CD14-positive monocyte (primary cell): ENCODE measurements at regions not wholly inside any gene's neighbourhood (a gene's known extent, or its start where the extent isn't known, plus 50 kb on each side); places are given as distances from the start of the nearest gene placed in this dataset.

Experiments
- DNase-seq, 3 donors: peaks; one replicate each; pipeline ENCODE4 v3.0.0-alpha.2; 2011 to 2022
- H2AFZ ChIP-seq: 2 replicates; pipeline ENCODE4 v1.6.0; 2012; ENCODE audit warnings: mild to moderate bottlenecking, low read depth, low read length, inconsistent platforms; ENCODE audit not compliant: insufficient read depth, poor library complexity, severe bottlenecking
- H3K27ac ChIP-seq, 2 donors: 1 replicate in 1 of 2; 2 replicates in 1 of 2; pipeline ENCODE4 v1.5.1; 2012 to 2013; ENCODE audit warnings: low read length in 2 of 2, control low read depth in 1 of 2, inconsistent platforms in 1 of 2, low read depth in 1 of 2, mild to moderate bottlenecking in 1 of 2
- H3K27me3 ChIP-seq, 2 donors: one replicate each; pipeline versions ENCODE4 v1.6.0 to v1.6.1; 2011 to 2013; ENCODE audit warnings: low read length in 2 of 2; ENCODE audit not compliant: control insufficient read depth in 2 of 2, insufficient read depth in 2 of 2
- H3K36me3 ChIP-seq, 2 donors: replicated peaks in 1 of 2; 1 replicate in 1 of 2; 2 replicates in 1 of 2; pipeline versions ENCODE4 v1.5.1 to v1.6.1; 2012 to 2013; ENCODE audit warnings: low read length in 2 of 2, control low read depth in 1 of 2, inconsistent platforms in 1 of 2, mild to moderate bottlenecking in 1 of 2; ENCODE audit not compliant: insufficient read depth in 2 of 2, control insufficient read depth in 1 of 2
- H3K4me1 ChIP-seq, 2 donors: 1 replicate in 1 of 2; 2 replicates in 1 of 2; pipeline versions ENCODE4 v1.5.1 to v1.6.1; 2012 to 2013; ENCODE audit warnings: low read length in 2 of 2, control low read depth in 1 of 2, inconsistent platforms in 1 of 2, mild to moderate bottlenecking in 1 of 2, moderate library complexity in 1 of 2; ENCODE audit not compliant: insufficient read depth in 2 of 2, control insufficient read depth in 1 of 2
- H3K4me2 ChIP-seq: replicated peaks from 2 replicates; pipeline ENCODE3; 2012; ENCODE audit warnings: low read length, moderate library complexity, mild to moderate bottlenecking; ENCODE audit not compliant: poor library complexity, severe bottlenecking; ENCODE audit errors: extremely low read depth
- H3K4me3 ChIP-seq, 3 experiments: fragments of 200-600 bp in 1 of 3; sonication (generic) in 1 of 3; replicated peaks in 1 of 3; 1 replicate in 2 of 3; 2 replicates in 1 of 3; pipeline ENCODE4 v1.5.1; 2011 to 2013; ENCODE audit warnings: low read length in 3 of 3, mild to moderate bottlenecking in 3 of 3, control low read depth in 2 of 3, low read depth in 2 of 3, inconsistent platforms in 1 of 3, moderate library complexity in 1 of 3
- H3K79me2 ChIP-seq: 2 replicates; pipeline ENCODE4 v1.6.0; 2012; ENCODE audit warnings: mild to moderate bottlenecking, control low read depth, inconsistent platforms, low read length, moderate library complexity; ENCODE audit not compliant: insufficient read depth
- H3K9ac ChIP-seq: 2 replicates; pipeline ENCODE4 v1.6.0; 2017; ENCODE audit warnings: low read length, mild to moderate bottlenecking; ENCODE audit not compliant: insufficient read depth, poor library complexity, severe bottlenecking
- H3K9me3 ChIP-seq, 2 donors: replicated peaks in 1 of 2; 1 replicate in 1 of 2; 2 replicates in 1 of 2; pipeline versions ENCODE4 v1.5.1 to v1.6.1; 2012 to 2013; ENCODE audit warnings: low read length in 2 of 2, control low read depth in 1 of 2; ENCODE audit not compliant: control insufficient read depth in 1 of 2, insufficient read depth in 1 of 2
- H4K20me1 ChIP-seq: 2 replicates; pipeline ENCODE4 v1.6.0; 2012; ENCODE audit warnings: mild to moderate bottlenecking, low read length, control low read depth, moderate library complexity; ENCODE audit not compliant: insufficient read depth
- H3K27ac Mint-ChIP-seq, 7 donors: one replicate each; pipeline ENCODE4 v1.8.0; 2020; ENCODE audit warnings: mild to moderate bottlenecking in 7 of 7, mixed read lengths in 7 of 7, moderate library complexity in 6 of 7, inconsistent platforms in 2 of 7
- H3K27me3 Mint-ChIP-seq, 3 donors: one replicate each; pipeline ENCODE4 v1.8.0; 2021 to 2022; ENCODE audit warnings: low read depth in 3 of 3, mild to moderate bottlenecking in 3 of 3, mixed read lengths in 3 of 3, moderate library complexity in 3 of 3, inconsistent platforms in 1 of 3
- H3K36me3 Mint-ChIP-seq, 2 donors: one replicate each; pipeline ENCODE4 v1.8.0; 2020; ENCODE audit warnings: mixed read lengths in 2 of 2, inconsistent platforms in 1 of 2, mild to moderate bottlenecking in 1 of 2
- H3K4me1 Mint-ChIP-seq: one replicate; pipeline ENCODE4 v1.8.0; 2020; ENCODE audit warnings: mild to moderate bottlenecking, mixed read lengths
- H3K4me3 Mint-ChIP-seq, 2 donors: one replicate each; pipeline ENCODE4 v1.8.0; 2020; ENCODE audit warnings: mild to moderate bottlenecking in 2 of 2, mixed read lengths in 2 of 2, moderate library complexity in 1 of 2
- H3K9me3 Mint-ChIP-seq, 7 donors: one replicate each; pipeline ENCODE4 v1.8.0; 2020 to 2022; ENCODE audit warnings: mixed read lengths in 7 of 7, mild to moderate bottlenecking in 6 of 7, moderate library complexity in 6 of 7, inconsistent platforms in 2 of 7
- CTCF ChIP-seq: fragments of 200-600 bp; IDR thresholded peaks from one replicate; pipeline ENCODE4 v1.8.0; 2022; ENCODE audit warnings: antibody characterized with exemption, mild to moderate bottlenecking
- WGBS: methylation state at CpG from one replicate; pipeline ENCODE4 v1.1.5; 2013; ENCODE audit warnings: missing lambda C conversion rate; ENCODE audit not compliant: insufficient coverage; 5-methylcytosine and 5-hydroxymethylcytosine counted together
- intact Hi-C, 2 donors: fragments of 100-400 bp; cut with micrococcal nuclease; formaldehyde crosslinking; loops; one replicate each; pipeline versions ENCODE4 v1.15.0 to v1.15.1; 2023

GRCh38 chr6:98529364-98529763 is 305.0 kb upstream of the POU3F2 start:
- H4K20me1 ChIP-seq: no peaks in the 10 kb centered on the region
- 91% methylated on average over 9 of the region's 9 CpGs for WGBS
- H3K36me3 Mint-ChIP-seq: no peaks in the 10 kb centered on the region
- H3K27ac Mint-ChIP-seq: no peak overlapping the region
- no peaks in the 10 kb centered on the region for H3K27me3 ChIP-seq
- H3K4me1 ChIP-seq: no peaks in the 10 kb centered on the region
- TF ChIP-seq CTCF: no peak
- no peaks in the 10 kb centered on the region for H3K36me3 ChIP-seq
- H3K9ac ChIP-seq: no peak overlapping the region
- H3K4me2 ChIP-seq: no peak overlapping the region
- no peak for DNase-seq
- intact Hi-C loops: no loop called here
- H2AFZ ChIP-seq: no peak overlapping the region
- H3K4me3 Mint-ChIP-seq: no peak overlapping the region
- H3K4me1 Mint-ChIP-seq: no peaks in the 10 kb centered on the region
- peaks cover 0 to 26% of the 10 kb centered on the region in 2 donors for H3K9me3 ChIP-seq
- no peak overlapping the region for H3K4me3 ChIP-seq
- no peak overlapping the region for H3K27ac ChIP-seq
- no peaks in the 10 kb centered on the region for H3K79me2 ChIP-seq
- H3K9me3 Mint-ChIP-seq: peaks cover 0 to 12% (median 2%) of the 10 kb centered on the region in 7 donors
- peaks cover 0 to 3% (median 0%) of the 10 kb centered on the region in 3 donors for H3K27me3 Mint-ChIP-seq

GRCh38 chr6:98530732-98531131 is 303.6 kb upstream of the POU3F2 start:
- Histone ChIP-seq H3K9ac (no peak overlapping the region), H3K4me3 (no peak overlapping the region), H3K36me3 (no peaks in the 10 kb centered on the region), H3K27ac (no peak overlapping the region), H3K27me3 (no peaks in the 10 kb centered on the region), H4K20me1 (no peaks in the 10 kb centered on the region), H3K4me1 (no peaks in the 10 kb centered on the region), H3K4me2 (no peak overlapping the region), H2AFZ (no peak overlapping the region), H3K9me3 (peaks cover 0 to 26% of the 10 kb centered on the region in 2 donors), H3K79me2 (no peaks in the 10 kb centered on the region)
- no peak for DNase-seq
- 87% methylated on average over 5 of the region's 5 CpGs for WGBS
- no peaks in the 10 kb centered on the region for H3K36me3 Mint-ChIP-seq
- TF ChIP-seq CTCF: no peak
- peaks cover 0 to under 1% (median 0%) of the 10 kb centered on the region in 3 donors for H3K27me3 Mint-ChIP-seq
- no peak overlapping the region for H3K27ac Mint-ChIP-seq
- peaks cover 0 to 12% (median 7%) of the 10 kb centered on the region in 7 donors for H3K9me3 Mint-ChIP-seq
- H3K4me1 Mint-ChIP-seq: no peaks in the 10 kb centered on the region
- H3K4me3 Mint-ChIP-seq: no peak overlapping the region
- intact Hi-C loops: no loop called here
